ENCODE measurements at regions not wholly inside any gene's neighbourhood (a gene's known extent, or its start where the extent isn't known, plus 50 kb on each side); places are given as distances from the start of the nearest gene placed in this dataset.

GRCh38 chr12:92199819-92200576, 54.4 kb upstream of the BTG1 start:
- no peak for DNase-seq
- intact Hi-C loops (cut with micrococcal nuclease; ENCODE audit: unreplicated experiment) = no loop called here
- Mint-ChIP-seq H3K4me1 (ENCODE audit: low read depth, unreplicated experiment) (no peaks in the 10 kb centered on the region), H3K9me3 (ENCODE audit: low read depth, unreplicated experiment) (no peaks in the 10 kb centered on the region), H3K27ac (ENCODE audit: unreplicated experiment) (no peak overlapping the region), H3K36me3 (ENCODE audit: insufficient read depth, unreplicated experiment) (no peaks in the 10 kb centered on the region), H3K4me3 (ENCODE audit: low read depth, unreplicated experiment) (no peak overlapping the region), H3K27me3 (ENCODE audit: unreplicated experiment) (no peaks in the 10 kb centered on the region)
- TF ChIP-seq CTCF (IDR thresholded peaks at IDR 0.05; ENCODE audit: unreplicated experiment) = no peak
- BruUV-seq (replicated peaks) = no TSS peak
- CTCF ChIA-PET = no interaction called here

DNA sequence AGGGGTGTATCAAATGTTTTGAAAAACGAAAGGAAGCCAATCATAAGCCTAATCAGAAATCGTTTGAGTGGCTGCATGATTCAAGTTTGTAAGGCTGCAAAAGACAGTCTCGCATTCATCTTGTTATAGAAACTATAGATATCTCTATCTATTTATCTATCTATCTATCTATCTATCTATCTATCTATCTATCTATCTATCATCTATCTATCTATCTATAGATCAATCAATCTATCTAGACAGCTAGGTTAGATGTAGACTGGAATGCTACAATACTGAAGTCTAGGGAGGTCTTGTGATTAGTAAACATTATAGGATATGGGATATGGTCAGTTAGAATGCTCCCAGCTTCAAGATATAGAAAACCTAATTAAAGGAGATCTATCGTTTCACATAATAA, 52.2 kb upstream of the BTG1 start:
- no peaks in the 10 kb centered on the region for H3K36me3 Mint-ChIP-seq (ENCODE audit: insufficient read depth, unreplicated experiment)
- no peaks in the 10 kb centered on the region for H3K9me3 Mint-ChIP-seq (ENCODE audit: low read depth, unreplicated experiment)
- CTCF ChIA-PET = no interaction called here
- DNase-seq = no peak
- no TSS peak for BruUV-seq (replicated peaks)
- intact Hi-C loops (cut with micrococcal nuclease; ENCODE audit: unreplicated experiment) = no loop called here
- H3K4me3 Mint-ChIP-seq (ENCODE audit: low read depth, unreplicated experiment) = no peak overlapping the region
- no peaks in the 10 kb centered on the region for H3K27me3 Mint-ChIP-seq (ENCODE audit: unreplicated experiment)
- no peak for TF ChIP-seq CTCF (IDR thresholded peaks at IDR 0.05; ENCODE audit: unreplicated experiment)
- H3K4me1 Mint-ChIP-seq (ENCODE audit: low read depth, unreplicated experiment) = no peaks in the 10 kb centered on the region
- H3K27ac Mint-ChIP-seq (ENCODE audit: unreplicated experiment) = no peak overlapping the region

- H3K9me3 Mint-ChIP-seq (ENCODE audit: low read depth, unreplicated experiment) = no peaks in the 10 kb centered on the region
- no peak for DNase-seq
- H3K4me1 Mint-ChIP-seq (ENCODE audit: low read depth, unreplicated experiment) = no peaks in the 10 kb centered on the region
- TF ChIP-seq CTCF (IDR thresholded peaks at IDR 0.05; ENCODE audit: unreplicated experiment) = no peak
- no peaks in the 10 kb centered on the region for H3K27me3 Mint-ChIP-seq (ENCODE audit: unreplicated experiment)
- no peaks in the 10 kb centered on the region for H3K36me3 Mint-ChIP-seq (ENCODE audit: insufficient read depth, unreplicated experiment)
- BruUV-seq (replicated peaks) = no TSS peak
- no peak overlapping the region for H3K4me3 Mint-ChIP-seq (ENCODE audit: low read depth, unreplicated experiment)
- CTCF ChIA-PET = interaction anchor here (0.8 kb wide), 1 partner anchor 621 kb away, joined by 3 read pairs; no protein-coding TSS in a partner anchor
- intact Hi-C loops (cut with micrococcal nuclease; ENCODE audit: unreplicated experiment) = no loop called here
- H3K27ac Mint-ChIP-seq (ENCODE audit: unreplicated experiment) = no peak overlapping the region
These were observed 50.7 kb upstream of the BTG1 start for GRCh38 chr12:92196368-92196767.

Data from Calu3 (cell line).